Tibial nerve (tissue), 4 donors: ENCODE measurements at regions not wholly inside any gene's neighbourhood (a gene's known extent, or its start where the extent isn't known, plus 50 kb on each side); places are given as distances from the start of the nearest gene placed in this dataset.

ENCODE experiments used
- DNase-seq, 2 donors: peaks; one replicate each; pipeline ENCODE4 v3.0.0-alpha.2; 2019; ENCODE audit warnings: low spot score in 2 of 2
- H3K27ac ChIP-seq, 4 donors: fragments of 200-600 bp; sonication (generic) in 3 of 4; one replicate each; pipeline ENCODE4 v1.5.1; 2017 to 2019; ENCODE audit warnings: mild to moderate bottlenecking in 1 of 4
- H3K27me3 ChIP-seq, 2 donors: fragments of 200-600 bp; sonication (generic) in 1 of 2; one replicate each; pipeline versions ENCODE4 v1.5.1 to v1.6.0; 2017 to 2019
- H3K36me3 ChIP-seq, 3 donors: fragments of 200-600 bp; sonication (generic); one replicate each; pipeline ENCODE4 v1.5.1; 2018 to 2019
- H3K4me1 ChIP-seq, 4 donors: fragments of 200-600 bp; sonication (generic) in 3 of 4; one replicate each; pipeline ENCODE4 v1.5.1; 2017 to 2019
- H3K4me3 ChIP-seq, 4 donors: fragments of 200-600 bp; sonication (generic) in 3 of 4; one replicate each; pipeline ENCODE4 v1.5.1; 2017 to 2019; ENCODE audit warnings: mild to moderate bottlenecking in 1 of 4, moderate library complexity in 1 of 4
- H3K9me3 ChIP-seq, 4 donors: fragments of 200-600 bp; sonication (generic) in 3 of 4; one replicate each; pipeline ENCODE4 v1.5.1; 2017 to 2019
- CTCF ChIP-seq, 5 experiments: fragments of 200-600 bp in 3 of 5; fragments of 450-650 bp in 2 of 5; sonication (generic) in 3 of 5; IDR thresholded peaks; one replicate each; pipeline ENCODE4 v1.5.1; 2016 to 2019; ENCODE audit warnings: antibody characterized with exemption in 5 of 5, mild to moderate bottlenecking in 3 of 5, moderate library complexity in 2 of 5
- EP300 ChIP-seq, 2 donors: sonication (generic); formaldehyde crosslinking; IDR thresholded peaks; one replicate each; pipeline ENCODE4 v1.6.1; 2017; ENCODE audit warnings: antibody characterized with exemption in 2 of 2, mild to moderate bottlenecking in 1 of 2
- POLR2A ChIP-seq, 2 donors: fragments of 450-650 bp; IDR thresholded peaks; one replicate each; pipeline ENCODE4 v1.6.1; 2017; ENCODE audit warnings: antibody characterized with exemption in 2 of 2, mild to moderate bottlenecking in 2 of 2, moderate library complexity in 2 of 2
- WGBS, 2 donors: methylation state at CpG; one replicate each; pipeline ENCODE4 v1.1.5; 2018; 5-methylcytosine and 5-hydroxymethylcytosine counted together

DNA sequence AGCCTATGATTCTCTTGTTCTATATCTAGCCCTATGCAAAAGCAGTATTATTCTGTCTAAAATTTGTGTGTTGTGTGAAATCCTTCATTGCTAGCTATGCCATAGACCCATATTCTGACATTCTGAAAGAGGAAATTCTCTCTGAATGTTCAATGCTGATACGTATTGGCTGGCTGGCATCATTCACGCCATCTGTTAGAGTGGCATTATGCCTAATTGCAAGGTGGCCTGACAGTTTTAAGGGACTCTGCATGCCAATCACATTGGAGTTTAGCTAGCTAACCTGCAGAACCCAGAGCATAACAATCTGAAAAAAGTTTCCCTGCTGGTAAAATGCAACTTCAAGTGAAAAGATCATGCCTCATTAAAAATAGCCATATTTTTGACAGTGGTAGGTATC, 316.0 kb downstream of the SOX11 start:
- Histone ChIP-seq H3K4me1 (no peaks in the 10 kb centered on the region), H3K9me3 (no peaks in the 10 kb centered on the region), H3K27me3 (no peaks in the 10 kb centered on the region), H3K27ac (no peak overlapping the region), H3K4me3 (no peak overlapping the region), H3K36me3 (no peaks in the 10 kb centered on the region)
- DNase-seq = no peak
- TF ChIP-seq CTCF (IDR thresholded peaks at IDR 0.05) (no peak), POLR2A (IDR thresholded peaks at IDR 0.05) (no peak), EP300 (IDR thresholded peaks at IDR 0.05) (no peak)
- 84 to 88% methylated on average over 2 of the region's 2 CpGs for WGBS, 2 donors

GRCh38 chr2:6008726-6009125, 316.5 kb downstream of the SOX11 start:
- H3K9me3 ChIP-seq = no peaks in the 10 kb centered on the region
- H3K4me1 ChIP-seq = no peaks in the 10 kb centered on the region
- no peak overlapping the region for H3K4me3 ChIP-seq
- 82 to 88% methylated on average over 1 of the region's 1 CpG for WGBS, 2 donors
- no peak for TF ChIP-seq CTCF (IDR thresholded peaks at IDR 0.05)
- DNase-seq = no peak
- H3K27ac ChIP-seq = no peak overlapping the region
- H3K27me3 ChIP-seq = no peaks in the 10 kb centered on the region
- no peaks in the 10 kb centered on the region for H3K36me3 ChIP-seq

GRCh38 chr2:6010163-6010562, 318.0 kb downstream of the SOX11 start:
- no peaks in the 10 kb centered on the region for H3K27me3 ChIP-seq
- 89% methylated on average over 5 of the region's 5 CpGs for WGBS, 2 donors
- DNase-seq = no peak
- no peak overlapping the region for H3K27ac ChIP-seq
- H3K36me3 ChIP-seq = no peaks in the 10 kb centered on the region
- H3K4me3 ChIP-seq = no peak overlapping the region
- H3K4me1 ChIP-seq = no peaks in the 10 kb centered on the region
- no peaks in the 10 kb centered on the region for H3K9me3 ChIP-seq
- no peak for TF ChIP-seq EP300 (IDR thresholded peaks at IDR 0.05)
- TF ChIP-seq POLR2A (IDR thresholded peaks at IDR 0.05) = no peak
- no peak for TF ChIP-seq CTCF (IDR thresholded peaks at IDR 0.05)

GRCh38 chr2:6011921-6012320, 319.7 kb downstream of the SOX11 start:
- no peak overlapping the region for H3K4me3 ChIP-seq
- no peaks in the 10 kb centered on the region for H3K27me3 ChIP-seq
- no peaks in the 10 kb centered on the region for H3K36me3 ChIP-seq
- DNase-seq = no peak
- no peaks in the 10 kb centered on the region for H3K9me3 ChIP-seq
- H3K4me1 ChIP-seq = no peaks in the 10 kb centered on the region
- H3K27ac ChIP-seq = no peak overlapping the region
- 35 to 37% methylated on average over 4 of the region's 4 CpGs for WGBS, 2 donors
- TF ChIP-seq EP300 (IDR thresholded peaks at IDR 0.05) (no peak), CTCF (IDR thresholded peaks at IDR 0.05) (no peak), POLR2A (IDR thresholded peaks at IDR 0.05) (no peak)

DNA sequence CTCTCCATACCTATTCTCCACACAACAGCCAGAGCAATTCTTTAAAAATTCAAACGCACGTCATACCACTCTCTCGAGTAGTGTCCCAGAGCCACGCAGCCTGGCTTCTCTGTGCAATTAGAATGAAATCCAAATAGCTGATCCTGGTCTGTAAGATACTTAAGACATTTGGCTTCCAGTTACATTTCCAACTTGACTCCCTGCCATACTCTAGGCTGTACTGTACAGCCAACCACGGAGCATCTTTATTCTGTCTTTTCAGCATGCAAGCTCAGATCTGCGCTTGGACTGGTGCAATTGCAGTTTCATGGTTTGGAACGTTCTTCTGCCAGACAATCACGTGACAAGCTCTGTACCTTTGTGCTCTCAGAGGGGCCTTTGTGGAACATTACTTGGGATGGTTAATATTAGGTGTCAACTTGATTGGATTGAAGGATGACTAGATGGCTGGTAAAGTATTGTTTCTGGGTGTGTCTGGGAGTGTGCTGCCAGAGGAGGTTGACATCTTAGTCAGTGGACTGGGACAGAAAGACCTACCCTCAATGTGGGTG, 325.6 kb downstream of the SOX11 start:
- TF ChIP-seq POLR2A (IDR thresholded peaks at IDR 0.05) = no peak
- H3K36me3 ChIP-seq = no peaks in the 10 kb centered on the region
- H3K9me3 ChIP-seq = no peaks in the 10 kb centered on the region
- H3K4me3 ChIP-seq = no peak overlapping the region
- WGBS, 2 donors = 73 to 82% methylated on average over 8 of the region's 8 CpGs
- no peaks in the 10 kb centered on the region for H3K27me3 ChIP-seq
- H3K27ac ChIP-seq = no peak overlapping the region
- DNase-seq = no peak
- H3K4me1 ChIP-seq = no peaks in the 10 kb centered on the region

- Histone ChIP-seq H3K4me1 (no peaks in the 10 kb centered on the region), H3K36me3 (no peaks in the 10 kb centered on the region), H3K4me3 (no peak overlapping the region), H3K27me3 (no peaks in the 10 kb centered on the region), H3K9me3 (no peaks in the 10 kb centered on the region), H3K27ac (no peak overlapping the region)
- no peak for DNase-seq
- no peak for TF ChIP-seq EP300 (IDR thresholded peaks at IDR 0.05)
- no peak for TF ChIP-seq CTCF (IDR thresholded peaks at IDR 0.05)
- TF ChIP-seq POLR2A (IDR thresholded peaks at IDR 0.05) = no peak
- WGBS, 2 donors = 96 to 100% methylated on average over 2 of the region's 2 CpGs
These were observed 332.0 kb downstream of the SOX11 start for GRCh38 chr2:6024229-6024628.
